DND-41 (cell line): ENCODE measurements at regions not wholly inside any gene's neighbourhood (a gene's known extent, or its start where the extent isn't known, plus 50 kb on each side); places are given as distances from the start of the nearest gene placed in this dataset.
"Not testable (repeated sequence)": the region's sequence is repeated elsewhere in the genome, so short reads cannot be mapped to it uniquely, and the experiment has no call there.

Experiments used
- CTCF ChIP-seq: IDR thresholded peaks from 2 replicates; pipeline ENCODE4 v1.5.1; 2012; ENCODE audit warnings: borderline replicate concordance, low read length, moderate library complexity, mild to moderate bottlenecking; ENCODE audit not compliant: poor library complexity, severe bottlenecking; ENCODE audit errors: extremely low read depth
- EZH2 ChIP-seq: IDR thresholded peaks from 3 replicates; pipeline ENCODE4 v1.6.1; 2012; ENCODE audit warnings: borderline replicate concordance, low read depth, mild to moderate bottlenecking, moderate library complexity, low read length, inconsistent platforms; ENCODE audit not compliant: severe bottlenecking

- TF ChIP-seq CTCF, EZH2: not testable (repeated sequence)
Observed at GRCh38 chr5:34180225-34180624, 137.2 kb upstream of the C1QTNF3 start.
